HG03095 (cell line): ENCODE measurements at regions not wholly inside any gene's neighbourhood (a gene's known extent, or its start where the extent isn't known, plus 50 kb on each side); places are given as distances from the start of the nearest gene placed in this dataset.
"Not testable (repeated sequence)": the region's sequence is repeated elsewhere in the genome, so short reads cannot be mapped to it uniquely, and the experiment has no call there.

Experiments used
- ATAC-seq: cut with Tn5 transposase; IDR thresholded peaks from one replicate; pipeline ENCODE4 v1.9.1; 2021; ENCODE audit warnings: moderate library complexity; ENCODE audit not compliant: unreplicated experiment

DNA sequence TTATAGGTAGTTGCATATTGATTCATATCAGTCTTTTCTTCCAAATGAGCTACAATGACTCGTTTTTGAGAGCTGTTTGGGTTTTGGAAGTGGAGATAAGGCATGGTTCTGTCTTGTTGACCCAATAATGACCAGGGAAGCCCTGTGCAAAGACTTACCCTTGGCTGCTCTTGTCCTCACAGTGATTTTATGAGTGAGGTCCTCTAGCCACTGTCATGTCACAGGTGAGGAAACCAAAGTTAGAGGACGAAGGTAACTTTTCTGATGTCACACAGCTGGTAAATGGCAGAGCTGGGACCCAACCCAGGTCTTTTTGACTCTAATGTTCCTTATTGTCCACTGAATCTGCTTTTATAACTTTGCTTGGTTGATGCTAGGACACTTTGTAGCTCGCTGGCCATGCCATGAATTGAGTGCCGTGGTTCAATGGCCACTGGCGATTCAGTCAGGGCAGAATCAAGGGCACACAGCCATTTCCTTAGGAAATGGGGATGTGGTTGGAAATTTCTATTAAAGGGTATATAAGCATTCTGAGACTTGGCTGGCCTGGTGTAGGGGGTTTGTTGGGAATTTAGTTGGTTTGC is 249.1 kb downstream of the GOLGA6L6 start:
- ATAC-seq: not testable (repeated sequence)

DNA sequence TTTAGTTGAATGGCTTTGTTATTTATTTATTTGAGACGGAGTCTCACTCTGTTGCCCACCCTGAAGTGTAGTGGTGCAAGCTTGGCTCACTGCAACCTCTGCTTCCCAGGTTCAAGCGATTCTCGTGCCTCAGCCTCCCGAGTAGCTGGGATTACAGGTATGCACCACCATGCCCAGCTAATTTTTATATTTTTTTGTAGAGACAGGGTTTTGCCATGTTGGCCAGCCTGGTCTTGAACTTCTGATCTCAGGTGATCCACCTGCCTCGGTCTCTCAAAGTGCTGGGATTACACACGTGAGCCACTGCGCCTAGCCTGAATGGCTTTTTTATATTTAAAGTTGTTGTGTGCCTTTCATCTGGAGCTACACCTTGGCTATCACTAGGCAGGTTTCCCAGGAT is 250.0 kb downstream of the GOLGA6L6 start:
- not testable (repeated sequence) for ATAC-seq

DNA sequence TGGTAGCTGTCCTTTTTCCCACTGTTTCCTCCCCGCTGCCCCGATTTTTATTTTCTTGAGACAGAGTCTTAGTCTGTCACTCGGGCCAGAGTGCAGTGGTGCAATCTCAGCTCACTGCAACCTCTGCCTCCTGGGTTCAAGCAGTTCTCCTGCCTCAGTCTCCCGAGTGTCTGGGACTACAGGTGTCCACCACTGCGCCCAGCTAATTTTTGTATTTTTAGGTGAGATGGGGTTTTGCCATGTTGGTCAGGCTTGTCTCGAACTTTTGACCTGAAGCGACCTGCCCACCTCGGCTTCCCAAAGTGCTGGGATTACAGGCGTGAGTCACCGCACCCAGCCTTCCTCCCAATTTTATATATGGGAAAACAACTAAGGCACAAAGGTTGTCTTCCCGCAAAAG is 251.0 kb downstream of the GOLGA6L6 start:
- ATAC-seq: not testable (repeated sequence)

DNA sequence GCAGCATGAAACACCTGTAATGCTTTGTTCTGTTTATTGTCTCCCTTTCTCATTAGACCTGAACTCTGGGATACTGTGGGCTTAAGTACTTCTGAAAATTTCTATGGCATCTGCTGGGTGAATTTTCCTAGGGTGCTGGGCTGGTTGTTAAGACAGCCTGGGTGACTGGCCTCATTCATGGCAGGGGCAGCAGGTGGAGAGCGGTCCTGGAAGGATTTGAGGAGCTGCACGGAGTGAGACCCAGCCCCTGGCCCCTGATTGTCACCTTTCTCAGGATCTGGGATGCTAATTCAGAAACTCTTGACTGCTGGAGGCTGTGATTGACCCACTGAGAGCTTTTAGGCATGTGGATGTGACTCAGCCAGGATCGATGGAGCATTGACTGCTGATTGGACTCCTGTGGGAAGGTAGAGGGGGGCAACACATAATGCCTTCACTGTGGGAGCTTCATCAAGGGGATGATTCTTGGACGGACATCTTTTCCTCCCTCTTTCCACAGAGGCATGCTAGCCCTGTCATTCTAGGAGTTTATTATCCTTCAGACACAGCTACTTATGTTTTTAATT is 252.0 kb downstream of the GOLGA6L6 start:
- not testable (repeated sequence) for ATAC-seq

DNA sequence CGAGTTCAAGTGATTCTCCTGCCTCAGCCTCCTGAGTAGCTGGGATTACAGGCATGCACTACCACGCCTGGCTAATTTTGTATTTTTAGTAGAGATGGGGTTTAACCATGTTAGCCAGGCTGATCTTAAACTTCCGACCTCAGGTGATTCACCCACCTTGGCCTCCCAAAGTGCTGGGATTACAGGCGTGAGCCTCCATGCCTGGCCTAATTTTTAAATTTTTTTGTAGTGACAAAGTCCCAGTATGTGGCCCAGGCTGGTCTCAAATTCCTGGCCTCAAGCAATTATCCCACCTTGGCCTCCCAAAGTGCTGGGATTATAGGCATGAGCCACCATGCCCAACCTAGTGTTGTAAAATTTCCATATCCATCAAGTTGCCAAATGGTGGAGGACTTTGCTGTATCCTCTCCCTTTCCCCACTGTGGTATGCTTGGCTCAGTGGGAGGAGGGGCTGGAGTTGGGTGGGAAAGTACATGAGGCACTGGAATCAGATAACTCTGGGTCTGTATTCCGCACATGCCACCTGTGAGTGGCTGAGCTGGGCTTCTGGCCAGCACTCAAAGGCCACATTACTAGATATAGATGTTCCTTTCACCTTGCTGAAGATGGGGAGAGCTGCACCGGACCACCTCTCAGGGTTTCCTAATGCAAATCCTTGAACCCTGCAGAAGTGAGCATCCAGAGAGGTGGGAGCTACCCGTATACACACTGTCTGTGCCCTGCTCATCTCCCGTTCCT is 252.6 kb downstream of the GOLGA6L6 start:
- not testable (repeated sequence) for ATAC-seq

DNA sequence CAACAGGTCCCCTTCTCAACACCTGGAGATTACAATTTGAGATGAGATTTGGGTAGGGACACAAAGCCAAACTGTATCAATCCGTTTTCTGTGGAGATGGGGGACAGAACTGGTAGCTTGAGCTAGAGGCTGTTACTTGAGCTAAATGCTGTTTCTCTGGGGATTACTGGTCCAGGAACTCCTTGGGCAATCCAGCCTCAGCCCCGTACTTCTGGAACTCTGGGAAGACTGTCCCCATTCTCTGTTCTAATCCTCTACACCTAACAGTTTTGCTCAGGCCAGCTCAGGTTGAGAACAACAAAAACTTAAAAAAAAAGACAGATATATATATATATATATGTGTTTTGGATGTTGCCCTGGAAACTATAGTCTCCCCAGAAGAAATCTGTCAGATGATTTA is 255.0 kb downstream of the GOLGA6L6 start:
- ATAC-seq: not testable (repeated sequence)

DNA sequence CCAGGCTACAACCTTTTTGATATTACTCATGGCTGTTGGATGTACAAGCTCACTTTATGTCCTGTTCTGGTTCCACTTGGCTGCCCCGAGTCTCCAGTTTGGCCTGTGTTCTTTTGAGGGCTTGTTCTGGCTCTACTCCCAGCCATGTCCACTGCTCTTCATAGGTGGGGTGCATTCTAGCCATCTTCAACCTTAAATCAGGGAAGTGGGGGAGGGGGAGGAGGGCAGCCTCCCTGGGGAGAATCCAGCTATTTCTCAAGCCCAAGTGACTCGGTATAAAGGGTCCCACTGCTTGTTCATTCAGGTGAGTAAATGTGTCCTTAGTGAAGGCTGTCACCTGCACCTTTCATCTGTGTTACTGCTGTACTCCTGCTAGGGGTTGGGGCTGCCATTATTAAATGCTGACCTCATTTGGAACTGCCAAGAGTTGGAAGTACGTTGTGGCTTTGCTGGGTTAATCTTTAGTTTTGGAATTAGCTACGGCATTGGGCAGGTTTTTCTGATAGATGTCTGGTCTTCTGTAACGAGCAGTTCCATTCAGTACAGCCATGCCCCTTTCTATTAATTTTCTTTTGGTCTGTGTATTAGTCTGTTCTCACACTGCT is 255.8 kb downstream of the GOLGA6L6 start:
- ATAC-seq: not testable (repeated sequence)

DNA sequence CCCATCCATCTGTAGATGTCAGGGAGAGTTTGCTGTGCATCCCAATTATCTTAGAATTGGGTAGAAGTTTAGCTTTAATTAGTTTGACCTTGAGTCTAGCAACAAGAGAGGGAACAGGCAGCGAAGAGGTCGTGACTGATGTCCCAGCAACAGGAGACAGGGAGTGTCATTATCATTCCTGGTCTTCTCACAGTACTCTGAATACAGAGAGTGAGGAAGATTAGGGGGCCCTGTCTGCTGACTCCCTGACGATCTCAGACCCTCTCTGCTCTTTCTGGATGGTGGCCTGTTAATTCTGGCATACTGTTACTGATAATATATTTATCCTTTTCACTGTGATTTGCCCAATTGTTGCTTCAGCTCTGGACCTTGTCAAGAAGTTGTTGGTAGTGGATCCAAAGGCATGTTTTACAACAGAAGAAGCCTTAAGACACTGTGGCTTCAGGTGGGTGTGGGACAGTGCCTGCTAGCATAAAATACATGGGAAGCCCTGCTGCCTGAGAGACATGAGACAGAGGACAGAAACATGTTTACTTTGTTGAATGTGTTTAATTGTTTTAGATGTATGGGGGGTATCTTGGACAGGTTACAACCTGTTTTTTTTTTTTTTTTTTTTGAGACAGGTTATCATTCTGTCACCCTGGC is 256.6 kb downstream of the GOLGA6L6 start:
- not testable (repeated sequence) for ATAC-seq

DNA sequence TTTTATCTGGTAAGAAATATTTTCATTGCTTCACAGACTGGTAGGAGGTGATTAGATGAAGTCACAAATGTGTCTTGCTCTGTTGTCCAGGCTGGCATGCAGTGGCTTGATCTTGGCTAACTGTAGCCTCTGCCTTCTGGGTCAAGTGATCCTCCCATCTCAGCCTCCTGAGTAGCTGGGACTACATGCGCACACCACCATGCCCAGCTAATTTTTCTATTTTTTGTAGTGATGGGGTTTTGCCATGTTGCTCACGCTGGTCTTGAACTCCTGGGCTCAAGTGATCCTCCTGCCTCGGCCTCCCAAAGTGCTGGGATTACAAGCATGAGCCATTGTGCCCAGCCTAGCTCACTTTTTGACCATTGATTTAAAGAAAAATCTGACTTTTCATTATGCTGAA is 257.9 kb downstream of the GOLGA6L6 start:
- ATAC-seq: not testable (repeated sequence)

DNA sequence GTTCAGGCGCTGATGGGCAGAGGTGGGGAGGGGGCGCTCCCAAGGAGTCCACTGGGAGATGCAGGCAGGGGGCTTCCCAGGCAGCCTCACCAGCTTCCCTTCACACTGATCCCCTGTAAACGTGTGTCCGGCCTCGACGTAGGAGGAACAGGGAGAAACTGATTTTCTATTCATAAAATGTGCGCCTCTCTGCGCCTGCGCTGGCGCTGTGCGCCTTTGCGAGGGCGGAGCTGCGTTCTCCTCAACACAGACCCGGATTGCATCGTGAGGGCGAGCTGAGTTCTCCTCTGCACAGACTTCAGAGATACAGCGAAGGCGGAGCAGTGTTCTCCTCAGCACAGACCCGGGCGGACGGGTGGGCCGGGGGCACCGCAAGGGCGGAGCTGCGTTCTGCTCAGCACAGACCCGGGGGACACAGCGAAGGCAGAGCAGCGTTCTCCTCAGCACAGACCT is 259.1 kb downstream of the GOLGA6L6 start:
- ATAC-seq: not testable (repeated sequence)

DNA sequence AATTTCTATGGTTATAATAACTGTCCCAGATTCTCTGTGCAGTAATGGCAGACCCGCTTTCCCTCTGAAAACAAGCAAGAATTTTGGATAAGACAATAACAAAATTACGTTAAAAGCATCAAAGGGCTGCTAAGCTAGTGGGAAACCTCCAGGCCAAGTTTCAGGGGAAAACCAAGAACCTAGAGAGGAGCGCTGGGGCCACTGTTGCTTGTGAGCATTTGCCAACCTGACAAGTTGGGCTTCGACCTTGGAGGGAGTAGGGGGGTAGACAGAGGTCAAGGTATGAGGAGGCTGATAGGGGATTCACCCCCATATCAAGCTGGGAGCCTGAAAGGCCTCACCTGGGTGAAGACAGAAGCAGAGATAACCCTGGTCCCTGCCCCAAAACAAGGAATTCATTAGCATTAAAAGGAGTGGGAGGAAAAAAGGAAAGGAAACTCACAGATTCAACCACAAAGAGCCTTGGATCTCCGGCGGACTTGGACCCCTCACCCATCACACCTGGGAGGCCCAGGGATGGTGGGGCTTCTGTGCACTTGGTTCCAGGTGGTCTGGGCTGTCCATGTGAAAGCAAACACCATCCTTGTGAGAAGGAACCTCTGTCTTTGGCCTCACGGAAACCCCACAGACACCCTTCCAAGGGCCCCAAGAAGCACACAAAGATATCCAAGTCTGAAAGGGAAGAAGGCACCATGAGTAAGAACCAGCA is 259.9 kb downstream of the GOLGA6L6 start:
- ATAC-seq: not testable (repeated sequence)

DNA sequence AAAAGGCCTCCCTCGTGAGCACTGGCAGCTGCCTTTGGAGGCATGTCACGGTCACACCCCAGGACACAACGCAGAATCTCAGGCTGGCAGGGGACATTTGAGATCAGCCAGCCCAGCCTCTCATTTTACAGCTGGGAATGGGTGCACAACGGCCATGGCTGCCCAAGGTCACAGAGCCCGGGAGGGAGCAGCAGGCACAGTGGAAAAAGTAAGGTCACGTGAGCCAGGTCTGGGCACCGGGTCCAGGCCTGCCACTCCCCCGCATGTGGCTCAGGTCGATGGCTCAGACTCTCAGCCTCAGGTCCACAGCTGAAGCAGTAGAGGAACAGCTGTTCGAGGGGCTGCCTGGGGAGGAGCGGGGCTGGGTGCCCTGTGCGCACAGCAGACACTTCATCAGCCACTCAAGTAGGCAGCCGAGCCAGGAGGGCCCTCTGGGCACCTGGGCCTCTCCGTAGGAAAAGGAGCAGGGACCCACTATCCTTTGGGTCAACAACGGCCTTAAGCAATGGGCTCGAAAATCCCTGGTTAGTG is 260.6 kb downstream of the GOLGA6L6 start:
- ATAC-seq: no peak

DNA sequence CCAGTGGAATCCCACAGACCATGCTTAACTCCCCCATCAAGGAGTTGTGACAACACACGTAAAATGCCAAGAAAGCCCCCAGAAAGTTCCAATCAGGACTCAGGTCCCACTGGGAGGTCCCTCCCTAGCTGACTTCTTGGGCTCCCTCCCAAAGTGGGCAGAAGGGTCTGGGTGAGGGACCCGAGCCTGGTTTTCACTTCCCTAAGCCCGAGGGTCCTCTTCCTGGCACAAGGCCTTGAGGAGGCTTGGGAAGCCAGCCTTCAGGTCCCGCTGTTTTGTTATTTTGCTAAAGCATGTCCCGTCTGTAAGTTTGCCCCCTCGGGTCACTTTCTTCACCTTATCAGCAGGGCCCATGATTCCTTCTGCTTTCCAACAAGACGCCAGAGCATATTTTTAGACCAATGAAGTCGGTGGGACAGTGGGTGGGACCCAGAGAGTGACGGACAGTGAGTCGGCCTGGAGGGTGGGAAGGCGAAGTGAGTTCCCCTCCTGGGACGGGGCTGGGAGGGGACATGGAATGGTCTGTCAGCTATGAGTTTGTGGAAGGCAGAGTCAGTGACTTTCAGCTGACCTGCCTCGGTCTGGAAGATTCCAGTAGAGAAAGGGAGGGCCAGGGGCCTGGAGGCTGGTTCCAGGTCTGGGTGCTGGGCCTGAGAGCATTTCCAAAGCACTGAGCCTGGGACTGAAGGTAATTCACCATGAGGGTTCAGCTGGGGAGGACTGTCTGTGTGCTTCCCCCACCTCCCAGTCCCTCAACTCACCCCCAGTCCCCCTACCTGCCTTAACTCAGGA is 261.3 kb downstream of the GOLGA6L6 start:
- not testable (repeated sequence) for ATAC-seq

DNA sequence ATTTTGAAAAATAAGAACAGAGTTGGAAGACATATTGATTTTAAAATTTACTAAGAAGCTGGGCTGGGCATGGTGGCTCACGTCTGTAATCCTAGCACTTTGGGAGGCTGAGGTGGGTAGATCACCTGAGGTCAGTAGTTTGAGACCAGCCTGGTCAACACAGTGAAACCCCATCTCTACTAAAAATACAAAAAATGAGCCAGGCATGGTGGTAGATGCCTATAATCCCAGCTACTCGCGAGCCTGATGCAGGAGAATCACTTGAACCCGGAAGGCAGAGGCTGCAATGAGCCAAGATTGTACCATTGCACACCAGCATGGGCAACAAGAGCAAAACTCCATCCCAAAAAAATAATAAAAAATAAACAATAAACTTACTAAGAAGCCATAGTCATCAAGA is 262.5 kb downstream of the GOLGA6L6 start:
- ATAC-seq: not testable (repeated sequence)

DNA sequence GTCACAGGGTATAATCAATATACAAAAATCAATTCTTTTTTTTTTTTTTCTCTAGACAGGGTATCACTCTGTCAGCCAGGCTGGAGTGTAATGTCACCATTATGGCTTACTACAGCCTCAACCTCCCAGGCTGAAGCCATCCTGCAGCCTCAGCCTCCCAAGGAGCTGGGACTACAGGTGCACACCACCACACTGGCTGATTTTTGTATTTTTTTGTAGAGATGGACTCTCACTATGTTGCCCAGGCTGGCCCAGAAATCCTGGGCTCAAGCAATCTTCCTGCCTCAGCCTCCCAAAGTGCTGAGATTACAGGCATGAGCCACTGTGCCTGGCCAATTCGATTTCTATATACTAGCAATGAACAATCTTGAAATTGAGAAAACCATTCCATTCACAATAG is 263.2 kb downstream of the GOLGA6L6 start:
- ATAC-seq: not testable (repeated sequence)

DNA sequence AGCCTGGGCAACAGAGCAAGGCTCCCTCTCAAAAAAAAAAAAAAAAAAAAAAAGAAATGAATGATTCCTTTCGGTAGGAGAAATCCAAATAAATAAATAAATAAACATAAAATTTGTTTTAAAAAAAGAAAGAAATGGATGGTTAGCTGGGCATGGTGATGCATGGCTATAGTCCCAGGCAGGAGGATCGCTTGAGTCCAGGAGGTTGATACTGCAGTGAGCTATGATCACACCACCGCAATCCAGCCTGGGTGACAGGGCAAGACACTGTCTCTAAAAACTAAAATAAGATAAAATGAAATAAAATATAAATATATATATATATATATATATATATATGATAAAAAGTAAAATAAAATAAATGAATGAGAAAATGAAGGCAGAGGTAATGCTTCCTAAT is 264.1 kb downstream of the GOLGA6L6 start:
- not testable (repeated sequence) for ATAC-seq

DNA sequence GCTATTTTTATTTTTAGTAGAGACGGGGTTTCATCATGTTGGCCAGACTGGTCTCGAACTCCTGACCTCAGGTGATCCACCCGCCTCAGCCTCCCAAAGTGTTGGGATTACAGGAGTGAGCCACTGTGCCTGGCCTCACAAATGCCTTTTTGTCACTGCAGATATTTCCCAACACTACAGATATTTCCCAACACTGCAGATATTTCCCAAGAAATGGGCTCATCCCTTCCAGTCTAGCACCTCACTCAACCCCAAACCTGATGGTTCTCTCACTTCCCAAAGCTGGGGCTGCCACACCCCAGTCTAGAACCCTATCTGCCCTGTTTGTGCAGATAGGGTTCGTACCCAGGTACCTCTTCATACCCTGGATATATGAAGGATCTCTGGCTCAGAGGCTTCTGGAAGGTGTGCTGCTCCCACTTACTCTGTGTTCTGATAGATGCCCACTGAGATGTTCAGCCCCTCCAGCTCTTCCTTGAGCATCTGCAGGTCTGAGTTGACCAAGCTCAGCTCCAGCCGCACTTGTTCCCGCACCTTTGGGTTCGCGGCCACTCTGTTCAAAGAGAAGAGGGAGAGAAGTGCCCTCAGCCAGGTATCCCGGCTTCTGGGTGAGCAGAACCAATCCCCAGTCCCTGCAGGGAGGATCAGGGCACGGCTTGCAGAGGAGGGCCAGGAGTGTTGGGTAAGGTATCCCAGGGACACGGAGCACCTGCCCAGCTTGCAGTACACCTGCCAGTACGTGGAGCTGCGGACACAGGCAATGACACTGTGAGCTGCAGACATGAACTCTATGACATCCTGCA is 265.1 kb downstream of the GOLGA6L6 start:
- not testable (repeated sequence) for ATAC-seq

DNA sequence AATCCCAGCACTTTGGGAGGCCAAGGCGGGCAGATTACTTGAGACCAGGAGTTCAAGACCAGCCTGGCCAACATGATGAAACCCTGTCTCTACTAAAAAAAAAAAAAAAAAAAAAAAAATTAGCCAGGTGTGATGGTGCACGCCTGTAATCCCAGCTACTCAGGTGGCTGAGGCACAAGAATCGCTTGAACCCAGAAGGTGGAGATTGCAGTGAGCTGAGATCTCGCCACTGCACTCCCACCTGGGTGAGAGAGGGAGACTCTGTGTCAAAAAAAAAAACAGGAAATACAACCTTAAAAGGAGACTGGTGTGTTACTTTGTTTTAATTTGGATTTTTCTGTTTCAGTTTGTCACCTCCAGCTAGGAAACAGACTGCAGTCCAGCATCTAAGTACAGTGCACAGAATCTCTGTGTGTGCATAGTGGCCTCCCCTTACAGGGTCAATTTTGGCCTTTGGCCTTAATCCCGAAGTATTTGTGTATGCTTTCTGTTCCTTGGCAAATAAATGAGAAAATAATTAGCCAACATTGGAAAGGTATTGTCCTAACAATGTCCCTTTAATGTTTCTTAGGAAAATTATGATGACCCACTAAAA is 266.1 kb downstream of the GOLGA6L6 start:
- ATAC-seq: not testable (repeated sequence)
